ENCODE measurements at regions not wholly inside any gene's neighbourhood (a gene's known extent, or its start where the extent isn't known, plus 50 kb on each side); places are given as distances from the start of the nearest gene placed in this dataset.
A peak's percentile ranks its signal among the peaks of the same experiment; 100 is the strongest.

- DNase-seq, result no peak
- H3K27ac ChIP-seq, result no peak overlapping the region
- H3K36me3 ChIP-seq (replicated peaks in 1 of 2; ENCODE audit: insufficient read depth in 1 of 2, low read depth in 2 of 2), result no peaks in the 10 kb centered on the region
- H3K27me3 ChIP-seq, result no peaks in the 10 kb centered on the region
- intact Hi-C loops (cut with DNase I), result no loop called here
- 53 to 56% methylated on average over 4 of the region's 4 CpGs for WGBS, 2 donors
- no peak for TF ChIP-seq CTCF (IDR thresholded peaks at IDR 0.05)
- no peak for TF ChIP-seq POLR2A (IDR thresholded peaks at IDR 0.05)
- H3K9me3 ChIP-seq, result no peaks in the 10 kb centered on the region
- peaks cover 7% of the 10 kb centered on the region for H3K4me1 ChIP-seq
- ATAC-seq, result no peak
- no peak overlapping the region for H3K4me3 ChIP-seq
These were observed 364.1 kb upstream of the SLC30A5 start for GRCh38 chr5:68729678-68730077.

- WGBS, 2 donors, result 25 to 28% methylated on average over 7 of the region's 7 CpGs
- Histone ChIP-seq H3K9me3 (no peaks in the 10 kb centered on the region), H3K36me3 (replicated peaks in 1 of 2; ENCODE audit: insufficient read depth in 1 of 2, low read depth in 2 of 2) (no peaks in the 10 kb centered on the region), H3K27me3 (no peaks in the 10 kb centered on the region), H3K4me3 (no peak overlapping the region), H3K27ac (peak overlapping the region in 2 of 4 donors; percentile 42 to 56), H3K4me1 (peaks cover 7% of the 10 kb centered on the region)
- TF ChIP-seq POLR2A (IDR thresholded peaks at IDR 0.05) (no peak), CTCF (IDR thresholded peaks at IDR 0.05) (no peak)
- ATAC-seq (peak; percentile 89), DNase-seq (peak; percentile 22 to 50 (median 40))
- intact Hi-C loops (cut with DNase I), result no loop called here
These were observed 363.4 kb upstream of the SLC30A5 start for GRCh38 chr5:68730220-68730978.

- no peaks in the 10 kb centered on the region for H3K9me3 ChIP-seq
- WGBS, 2 donors, result 73 to 74% methylated on average over 3 of the region's 3 CpGs
- H3K36me3 ChIP-seq (replicated peaks in 1 of 2; ENCODE audit: insufficient read depth in 1 of 2, low read depth in 2 of 2), result no peaks in the 10 kb centered on the region
- no peak for TF ChIP-seq POLR2A (IDR thresholded peaks at IDR 0.05)
- TF ChIP-seq CTCF (IDR thresholded peaks at IDR 0.05), result no peak
- intact Hi-C loops (cut with DNase I), result no loop called here
- peaks cover 7% of the 10 kb centered on the region for H3K4me1 ChIP-seq
- no peak overlapping the region for H3K4me3 ChIP-seq
- no peaks in the 10 kb centered on the region for H3K27me3 ChIP-seq
- no peak for ATAC-seq
- H3K27ac ChIP-seq, result no peak overlapping the region
- no peak for DNase-seq
These were observed 362.7 kb upstream of the SLC30A5 start for GRCh38 chr5:68730979-68731654.

- DNase-seq (no peak), ATAC-seq (no peak)
- H3K4me3 ChIP-seq, result no peak overlapping the region
- no peaks in the 10 kb centered on the region for H3K9me3 ChIP-seq
- intact Hi-C loops (cut with DNase I), result no loop called here
- TF ChIP-seq CTCF (IDR thresholded peaks at IDR 0.05) (no peak), POLR2A (IDR thresholded peaks at IDR 0.05) (no peak)
- peaks cover 7% of the 10 kb centered on the region for H3K4me1 ChIP-seq
- no peaks in the 10 kb centered on the region for H3K27me3 ChIP-seq
- no peak overlapping the region for H3K27ac ChIP-seq
- no peaks in the 10 kb centered on the region for H3K36me3 ChIP-seq (replicated peaks in 1 of 2; ENCODE audit: insufficient read depth in 1 of 2, low read depth in 2 of 2)
These were observed 361.6 kb upstream of the SLC30A5 start for GRCh38 chr5:68732251-68732650.
